Fibroblast of the aortic adventitia (primary cell): ENCODE measurements at regions not wholly inside any gene's neighbourhood (a gene's known extent, or its start where the extent isn't known, plus 50 kb on each side); places are given as distances from the start of the nearest gene placed in this dataset.

Experiments used
- DNase-seq: peaks from one replicate; pipeline ENCODE4 v3.0.0-alpha.2; 2010; ENCODE audit warnings: low read depth
- H3K4me3 ChIP-seq: 2 replicates; pipeline ENCODE4 v1.5.1; 2011; ENCODE audit warnings: low read depth, mild to moderate bottlenecking, control low read depth, low read length, moderate library complexity
- TF ChIP-seq, protein P1 (sequence below): IDR thresholded peaks from 2 replicates; pipeline ENCODE4 v1.5.1; 2011; ENCODE audit warnings: mild to moderate bottlenecking, low read length, control low read depth, inconsistent platforms; ENCODE audit not compliant: insufficient read depth

DNA sequence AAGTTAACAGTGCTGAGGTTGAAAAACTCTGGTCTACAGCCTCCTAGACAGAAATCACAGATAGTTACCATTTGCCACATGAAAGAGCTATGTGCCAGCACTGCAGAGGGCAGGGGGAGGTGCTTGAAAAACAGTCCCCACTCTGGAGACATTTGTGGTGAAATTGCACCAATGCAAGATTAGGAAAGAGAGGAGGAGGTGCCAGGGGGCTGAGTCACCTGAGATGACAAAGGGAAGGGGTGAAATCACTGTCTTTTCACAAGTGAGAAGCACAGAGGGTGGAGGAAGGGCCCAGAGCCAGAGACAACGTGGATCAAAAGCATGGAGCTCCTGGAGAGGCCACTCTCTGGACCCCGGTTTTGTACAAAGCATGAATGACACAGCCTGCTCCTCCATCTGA is 196.3 kb downstream of the BUD13 start:
- TF ChIP-seq, protein P1, sequence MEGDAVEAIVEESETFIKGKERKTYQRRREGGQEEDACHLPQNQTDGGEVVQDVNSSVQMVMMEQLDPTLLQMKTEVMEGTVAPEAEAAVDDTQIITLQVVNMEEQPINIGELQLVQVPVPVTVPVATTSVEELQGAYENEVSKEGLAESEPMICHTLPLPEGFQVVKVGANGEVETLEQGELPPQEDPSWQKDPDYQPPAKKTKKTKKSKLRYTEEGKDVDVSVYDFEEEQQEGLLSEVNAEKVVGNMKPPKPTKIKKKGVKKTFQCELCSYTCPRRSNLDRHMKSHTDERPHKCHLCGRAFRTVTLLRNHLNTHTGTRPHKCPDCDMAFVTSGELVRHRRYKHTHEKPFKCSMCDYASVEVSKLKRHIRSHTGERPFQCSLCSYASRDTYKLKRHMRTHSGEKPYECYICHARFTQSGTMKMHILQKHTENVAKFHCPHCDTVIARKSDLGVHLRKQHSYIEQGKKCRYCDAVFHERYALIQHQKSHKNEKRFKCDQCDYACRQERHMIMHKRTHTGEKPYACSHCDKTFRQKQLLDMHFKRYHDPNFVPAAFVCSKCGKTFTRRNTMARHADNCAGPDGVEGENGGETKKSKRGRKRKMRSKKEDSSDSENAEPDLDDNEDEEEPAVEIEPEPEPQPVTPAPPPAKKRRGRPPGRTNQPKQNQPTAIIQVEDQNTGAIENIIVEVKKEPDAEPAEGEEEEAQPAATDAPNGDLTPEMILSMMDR, result no peak
- no peak for DNase-seq
- no peak overlapping the region for H3K4me3 ChIP-seq

DNA sequence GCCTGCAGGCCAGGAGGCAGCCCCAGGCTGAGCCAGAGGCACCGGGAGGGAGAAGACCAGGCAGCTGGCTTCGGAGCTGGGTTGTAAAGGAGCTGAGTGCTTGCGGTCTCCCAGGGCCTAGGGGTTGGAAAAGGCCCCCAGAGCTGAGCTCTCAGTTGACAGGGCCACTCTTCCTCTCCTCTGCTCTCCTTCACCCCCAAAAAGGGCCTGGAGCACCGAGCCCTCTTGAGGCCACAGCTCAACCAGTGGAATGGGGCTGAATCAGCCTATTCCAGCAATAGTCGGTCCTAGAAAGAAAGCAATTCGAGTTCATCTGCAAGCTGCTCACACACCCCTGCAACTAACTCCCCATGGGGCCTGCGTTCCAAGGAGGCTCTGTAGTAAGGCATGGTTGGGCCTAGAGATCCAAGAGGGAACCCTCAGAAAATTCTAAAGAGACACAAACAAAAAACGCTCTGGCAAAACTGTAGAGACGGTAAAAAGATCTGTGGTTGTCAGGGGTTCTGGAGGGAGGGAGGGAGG is 205.0 kb downstream of the BUD13 start:
- DNase-seq, result no peak
- no peak overlapping the region for H3K4me3 ChIP-seq
- TF ChIP-seq, protein P1, result no peak

DNA sequence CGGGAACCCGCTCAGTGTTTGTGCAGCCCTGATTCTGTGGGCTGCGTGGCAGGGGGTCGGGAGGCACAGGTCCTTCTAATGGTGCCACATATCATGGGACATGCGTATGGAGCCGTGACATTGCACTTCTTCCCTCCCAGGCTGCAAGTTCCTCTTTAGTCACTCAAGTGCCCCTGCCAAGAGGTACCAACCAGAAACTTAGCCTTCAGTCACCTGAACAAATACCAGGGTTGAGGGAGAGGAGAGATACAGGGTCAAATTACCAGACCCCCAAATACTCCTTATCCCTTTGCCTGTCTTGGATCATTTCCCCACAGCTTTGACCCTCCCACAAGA is 209.1 kb downstream of the BUD13 start:
- TF ChIP-seq, protein P1, result no peak
- no peak overlapping the region for H3K4me3 ChIP-seq
- DNase-seq, result no peak

DNA sequence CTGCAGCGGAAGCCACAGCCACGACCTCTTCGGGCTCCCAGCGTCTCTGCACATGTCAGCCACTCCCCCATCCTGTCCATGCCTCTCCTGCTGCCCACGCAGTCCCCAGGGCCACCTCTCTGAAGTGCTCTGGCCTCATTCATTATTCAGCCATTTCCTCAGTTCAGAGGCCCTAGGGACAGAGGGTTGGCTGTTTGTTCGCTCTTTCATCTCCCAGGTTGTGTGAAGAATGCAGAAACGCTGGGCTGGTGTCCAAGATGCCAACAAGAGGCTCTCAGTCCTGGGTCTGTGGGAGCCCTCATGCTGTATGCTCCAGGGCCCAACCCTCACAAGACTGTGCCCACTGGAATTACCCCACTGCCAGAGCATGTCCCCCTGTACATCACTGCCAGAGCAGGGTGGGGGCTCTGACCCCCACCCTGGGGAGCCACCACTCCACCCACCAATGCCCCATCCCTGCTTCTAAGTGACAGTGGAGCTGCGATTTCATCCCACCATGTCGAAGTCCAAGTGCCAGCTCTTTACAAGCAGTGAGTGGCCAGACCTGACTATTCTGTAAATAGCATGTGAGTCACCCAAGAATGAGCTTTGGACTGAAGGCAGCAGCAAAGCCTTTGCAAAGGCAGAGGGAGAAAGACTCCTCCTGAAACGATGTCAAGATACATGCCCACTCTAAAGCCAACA is 209.6 kb downstream of the BUD13 start:
- DNase-seq, result peak; percentile 16
- no peak overlapping the region for H3K4me3 ChIP-seq
- TF ChIP-seq, protein P1, result no peak

DNA sequence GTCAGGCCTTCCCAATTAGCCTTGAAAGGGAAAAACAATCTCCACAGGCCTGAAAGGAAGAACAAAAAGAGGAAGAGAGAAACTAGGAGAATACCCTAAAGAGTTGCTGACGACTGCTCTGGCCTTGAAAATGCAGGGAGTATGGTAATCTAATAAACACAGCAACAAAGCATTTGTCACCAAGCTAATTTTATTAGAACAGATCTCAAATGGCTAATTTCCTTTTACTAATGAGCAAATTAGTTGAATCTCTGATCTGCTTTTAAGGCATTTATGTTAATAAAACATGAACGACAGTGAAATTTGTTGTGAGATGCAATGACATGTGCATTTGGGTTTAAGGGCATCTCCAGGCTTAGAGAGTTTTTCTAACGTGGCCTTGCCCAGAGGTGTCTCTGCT is 212.2 kb downstream of the BUD13 start:
- DNase-seq, result no peak
- TF ChIP-seq, protein P1, result no peak
- H3K4me3 ChIP-seq, result no peak overlapping the region

DNA sequence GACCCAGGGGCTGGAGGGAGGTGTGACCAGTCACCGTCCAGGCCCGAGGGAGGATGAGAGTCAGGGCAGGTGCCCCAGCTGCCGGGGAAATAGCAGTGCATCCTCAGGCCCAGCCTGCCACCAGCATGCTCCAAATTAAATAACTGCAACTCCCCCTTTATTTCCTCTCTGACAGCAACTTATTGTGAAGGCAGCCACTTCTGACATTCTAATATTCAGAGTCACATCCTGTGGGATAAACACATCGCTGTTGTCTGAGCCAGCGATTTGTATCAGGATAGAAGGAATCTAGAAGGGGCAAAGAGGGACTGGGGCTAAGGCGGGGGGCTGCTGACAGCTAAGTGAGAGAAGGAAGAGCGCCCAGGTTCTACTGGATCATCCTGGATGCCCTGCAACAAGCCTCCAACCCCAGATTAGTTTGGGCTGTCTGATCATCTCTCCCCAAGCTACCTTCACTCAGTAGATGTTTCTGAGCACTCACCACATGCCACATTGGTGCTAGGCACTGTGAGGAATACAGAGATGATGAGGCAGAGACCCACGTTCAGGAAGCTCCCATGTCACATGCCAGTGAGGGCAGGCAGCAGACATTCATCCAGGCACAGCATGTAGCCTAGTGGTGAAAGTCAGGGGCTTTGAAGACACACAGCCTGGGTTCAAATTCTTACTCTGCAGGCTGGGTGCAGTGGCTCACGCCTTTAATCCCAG is 214.1 kb downstream of the BUD13 start:
- DNase-seq, result peak; percentile 3
- H3K4me3 ChIP-seq, result no peak overlapping the region
- TF ChIP-seq, protein P1, result no peak
